ENCODE measurements at regions not wholly inside any gene's neighbourhood (a gene's known extent, or its start where the extent isn't known, plus 50 kb on each side); places are given as distances from the start of the nearest gene placed in this dataset.

DNA sequence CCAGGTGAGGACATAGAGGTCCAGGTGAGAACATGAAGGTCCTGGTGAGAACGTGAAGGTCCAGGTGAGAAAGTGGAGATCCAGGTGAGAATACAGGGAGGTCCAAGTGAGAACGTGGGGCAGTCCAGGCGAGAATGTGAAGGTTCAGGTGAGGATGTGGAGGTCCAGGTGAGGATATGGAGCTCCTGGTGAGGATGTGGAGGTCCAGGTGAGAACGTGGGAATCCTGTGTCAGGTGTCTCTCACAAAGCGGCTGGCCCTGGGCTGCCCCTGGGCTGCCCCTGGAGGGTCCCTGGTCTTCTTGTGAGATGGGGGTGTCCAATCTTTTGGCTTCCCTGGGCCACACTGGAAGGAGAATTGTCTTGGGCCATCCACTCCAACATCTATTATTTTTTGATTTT is 133.4 kb downstream of the MRPL36 start:
- TF ChIP-seq PPARA (CRISPR knock-in tag; IDR thresholded peaks at IDR 0.05; ENCODE audit: borderline replicate concordance) = no peak
- no peak for TF ChIP-seq PATZ1 (CRISPR knock-in tag; IDR thresholded peaks at IDR 0.05; ENCODE audit: borderline replicate concordance)
- TF ChIP-seq SNAI2 (CRISPR knock-in tag; IDR thresholded peaks at IDR 0.05) = no peak
- TF ChIP-seq BACH2 (CRISPR knock-in tag; IDR thresholded peaks at IDR 0.05; ENCODE audit: borderline replicate concordance) = no peak
- no peak for TF ChIP-seq ZNF565 (CRISPR knock-in tag; conservative IDR thresholded peaks at IDR 0.05; ENCODE audit: low read depth)
- TF ChIP-seq ISL1 (CRISPR knock-in tag; IDR thresholded peaks at IDR 0.05) = no peak
- no peak for ATAC-seq

DNA sequence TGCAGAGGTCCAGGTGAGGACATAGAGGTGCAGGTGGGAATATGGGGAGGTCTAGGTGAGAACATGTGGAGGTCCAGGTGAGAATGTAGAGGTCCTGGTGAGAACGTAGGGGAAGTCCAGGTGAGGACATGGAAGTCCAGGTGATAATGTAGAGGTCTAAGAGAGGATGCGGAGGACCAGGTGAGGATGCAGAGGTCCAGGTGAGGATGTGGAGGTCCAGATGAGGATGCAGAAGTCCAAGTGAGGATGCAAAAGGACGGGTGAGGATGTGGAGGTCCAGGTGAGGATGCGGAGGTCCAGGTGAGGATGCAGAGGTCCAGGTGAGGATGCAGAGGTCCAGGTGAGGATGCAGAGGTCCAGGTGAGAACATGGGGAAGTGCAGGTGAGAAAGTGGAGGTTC is 133.8 kb downstream of the MRPL36 start:
- no peak for ATAC-seq
- TF ChIP-seq ZFP3 (CRISPR knock-in tag; IDR thresholded peaks at IDR 0.05) = no peak
- no peak for TF ChIP-seq TOX (CRISPR knock-in tag; IDR thresholded peaks at IDR 0.05; ENCODE audit: borderline replicate concordance)
- TF ChIP-seq, protein P1, sequence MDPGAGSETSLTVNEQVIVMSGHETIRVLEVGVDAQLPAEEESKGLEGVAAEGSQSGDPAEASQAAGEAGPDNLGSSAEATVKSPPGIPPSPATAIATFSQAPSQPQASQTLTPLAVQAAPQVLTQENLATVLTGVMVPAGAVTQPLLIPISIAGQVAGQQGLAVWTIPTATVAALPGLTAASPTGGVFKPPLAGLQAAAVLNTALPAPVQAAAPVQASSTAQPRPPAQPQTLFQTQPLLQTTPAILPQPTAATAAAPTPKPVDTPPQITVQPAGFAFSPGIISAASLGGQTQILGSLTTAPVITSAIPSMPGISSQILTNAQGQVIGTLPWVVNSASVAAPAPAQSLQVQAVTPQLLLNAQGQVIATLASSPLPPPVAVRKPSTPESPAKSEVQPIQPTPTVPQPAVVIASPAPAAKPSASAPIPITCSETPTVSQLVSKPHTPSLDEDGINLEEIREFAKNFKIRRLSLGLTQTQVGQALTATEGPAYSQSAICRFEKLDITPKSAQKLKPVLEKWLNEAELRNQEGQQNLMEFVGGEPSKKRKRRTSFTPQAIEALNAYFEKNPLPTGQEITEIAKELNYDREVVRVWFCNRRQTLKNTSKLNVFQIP (CRISPR knock-in tag; IDR thresholded peaks at IDR 0.05; ENCODE audit: borderline replicate concordance, low read depth) = no peak
- no peak for TF ChIP-seq ZNF8 (CRISPR knock-in tag; IDR thresholded peaks at IDR 0.05)
- no peak for TF ChIP-seq TCF4 (CRISPR knock-in tag; IDR thresholded peaks at IDR 0.05; ENCODE audit: borderline replicate concordance)
- TF ChIP-seq ARNTL (CRISPR knock-in tag; IDR thresholded peaks at IDR 0.05; ENCODE audit: borderline replicate concordance, low read depth) = no peak
- TF ChIP-seq PATZ1 (CRISPR knock-in tag; IDR thresholded peaks at IDR 0.05; ENCODE audit: borderline replicate concordance) = no peak
- TF ChIP-seq SNAI2 (CRISPR knock-in tag; IDR thresholded peaks at IDR 0.05) = no peak
- no peak for TF ChIP-seq ZNF565 (CRISPR knock-in tag; conservative IDR thresholded peaks at IDR 0.05; ENCODE audit: low read depth)
- TF ChIP-seq ZC3H10 (CRISPR knock-in tag; IDR thresholded peaks at IDR 0.05) = no peak
- TF ChIP-seq TSHZ2 (CRISPR knock-in tag; IDR thresholded peaks at IDR 0.05) = no peak
- no peak for TF ChIP-seq GLIS3 (CRISPR knock-in tag; IDR thresholded peaks at IDR 0.05)
- TF ChIP-seq, protein P2, sequence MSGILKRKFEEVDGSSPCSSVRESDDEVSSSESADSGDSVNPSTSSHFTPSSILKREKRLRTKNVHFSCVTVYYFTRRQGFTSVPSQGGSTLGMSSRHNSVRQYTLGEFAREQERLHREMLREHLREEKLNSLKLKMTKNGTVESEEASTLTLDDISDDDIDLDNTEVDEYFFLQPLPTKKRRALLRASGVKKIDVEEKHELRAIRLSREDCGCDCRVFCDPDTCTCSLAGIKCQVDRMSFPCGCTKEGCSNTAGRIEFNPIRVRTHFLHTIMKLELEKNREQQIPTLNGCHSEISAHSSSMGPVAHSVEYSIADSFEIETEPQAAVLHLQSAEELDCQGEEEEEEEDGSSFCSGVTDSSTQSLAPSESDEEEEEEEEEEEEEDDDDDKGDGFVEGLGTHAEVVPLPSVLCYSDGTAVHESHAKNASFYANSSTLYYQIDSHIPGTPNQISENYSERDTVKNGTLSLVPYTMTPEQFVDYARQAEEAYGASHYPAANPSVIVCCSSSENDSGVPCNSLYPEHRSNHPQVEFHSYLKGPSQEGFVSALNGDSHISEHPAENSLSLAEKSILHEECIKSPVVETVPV (CRISPR knock-in tag; IDR thresholded peaks at IDR 0.05) = no peak
- TF ChIP-seq ESRRG (CRISPR knock-in tag; IDR thresholded peaks at IDR 0.05) = no peak
- TF ChIP-seq RARB (CRISPR knock-in tag; IDR thresholded peaks at IDR 0.05) = no peak
- TF ChIP-seq CSDC2 (CRISPR knock-in tag; IDR thresholded peaks at IDR 0.05) = no peak
- TF ChIP-seq, protein P3, sequence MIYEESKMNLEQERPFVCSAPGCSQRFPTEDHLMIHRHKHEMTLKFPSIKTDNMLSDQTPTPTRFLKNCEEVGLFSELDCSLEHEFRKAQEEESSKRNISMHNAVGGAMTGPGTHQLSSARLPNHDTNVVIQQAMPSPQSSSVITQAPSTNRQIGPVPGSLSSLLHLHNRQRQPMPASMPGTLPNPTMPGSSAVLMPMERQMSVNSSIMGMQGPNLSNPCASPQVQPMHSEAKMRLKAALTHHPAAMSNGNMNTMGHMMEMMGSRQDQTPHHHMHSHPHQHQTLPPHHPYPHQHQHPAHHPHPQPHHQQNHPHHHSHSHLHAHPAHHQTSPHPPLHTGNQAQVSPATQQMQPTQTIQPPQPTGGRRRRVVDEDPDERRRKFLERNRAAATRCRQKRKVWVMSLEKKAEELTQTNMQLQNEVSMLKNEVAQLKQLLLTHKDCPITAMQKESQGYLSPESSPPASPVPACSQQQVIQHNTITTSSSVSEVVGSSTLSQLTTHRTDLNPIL (CRISPR knock-in tag; IDR thresholded peaks at IDR 0.05; ENCODE audit: low read depth) = no peak
- TF ChIP-seq ZNF70 (CRISPR knock-in tag; IDR thresholded peaks at IDR 0.05) = no peak
- TF ChIP-seq OSR1 (CRISPR knock-in tag; IDR thresholded peaks at IDR 0.05) = no peak
